ENCODE measurements at regions not wholly inside any gene's neighbourhood (a gene's known extent, or its start where the extent isn't known, plus 50 kb on each side); places are given as distances from the start of the nearest gene placed in this dataset.

- BruUV-seq (replicated peaks): no TSS peak
- Histone ChIP-seq H3K27ac (ENCODE audit: low read length) (no peak overlapping the region), H3K36me3 (ENCODE audit: control insufficient read depth, insufficient read depth, low read length) (no peaks in the 10 kb centered on the region), H3K4me1 (ENCODE audit: control insufficient read depth, insufficient read depth, low read length) (0 out of 2 replicates have a peak, but pooled peaks cover 4% of the 10 kb centered on the region), H3K4me3 (ENCODE audit: low read depth in 2 of 2, low read length in 2 of 2) (no peak overlapping the region), H3K27me3 (ENCODE audit: control insufficient read depth, insufficient read depth, low read length) (peaks cover 12% of the 10 kb centered on the region; the same call in 1 of the 2 replicates), H3K9me3 (ENCODE audit: control insufficient read depth, insufficient read depth, low read depth, low read length) (no peaks in the 10 kb centered on the region)
- ChIA-PET POLR2A (no interaction called here), CTCF (no interaction called here)
- ATAC-seq (no peak), DNase-seq (ENCODE audit: low read depth, low spot score) (no peak)
- intact Hi-C loops (cut with micrococcal nuclease; ENCODE audit: unreplicated experiment): no loop called here
- in situ Hi-C loops (cut with HindIII; ENCODE audit: low pct_unique_long_range_greater_than_20kb, low sequenced_read_pairs): no loop called here
- TF ChIP-seq REST (IDR thresholded peaks at IDR 0.05; ENCODE audit: insufficient read depth in 1 of 2, low read depth in 2 of 2, low read length in 1 of 2) (peak in 1 of 2 experiments; percentile 55; a peak in 1 of 4 replicates), TCF7L2 (IDR thresholded peaks at IDR 0.05; ENCODE audit: low read depth, low read length) (no peak)
Measured at GRCh38 chr17:79420318-79421243, 190.3 kb downstream of the RBFOX3 start.

GRCh38 chr17:79417476-79417988 is 193.3 kb downstream of the RBFOX3 start:
- intact Hi-C loops (cut with micrococcal nuclease; ENCODE audit: unreplicated experiment): no loop called here
- Histone ChIP-seq H3K36me3 (ENCODE audit: control insufficient read depth, insufficient read depth, low read length) (no peaks in the 10 kb centered on the region), H3K27ac (ENCODE audit: low read length) (no peak overlapping the region), H3K4me1 (ENCODE audit: control insufficient read depth, insufficient read depth, low read length) (peaks cover 9% of the 10 kb centered on the region; the same call in 1 of the 2 replicates), H3K9me3 (ENCODE audit: control insufficient read depth, insufficient read depth, low read depth, low read length) (no peaks in the 10 kb centered on the region), H3K4me3 (ENCODE audit: low read depth in 2 of 2, low read length in 2 of 2) (no peak overlapping the region), H3K27me3 (ENCODE audit: control insufficient read depth, insufficient read depth, low read length) (peaks cover 20% of the 10 kb centered on the region; the same call in 1 of the 2 replicates)
- DNase-seq (ENCODE audit: low read depth, low spot score) (no peak), ATAC-seq (no peak)
- in situ Hi-C loops (cut with HindIII; ENCODE audit: low pct_unique_long_range_greater_than_20kb, low sequenced_read_pairs): no loop called here
- no peak for TF ChIP-seq POLR2AphosphoS5 (IDR thresholded peaks at IDR 0.05; ENCODE audit: low read depth, low read length)
- TF ChIP-seq TCF7L2 (IDR thresholded peaks at IDR 0.05; ENCODE audit: low read depth, low read length): no peak
- no peak for TF ChIP-seq REST (IDR thresholded peaks at IDR 0.05; ENCODE audit: insufficient read depth in 1 of 2, low read depth in 2 of 2, low read length in 1 of 2)
- no peak for TF ChIP-seq CTCF (IDR thresholded peaks at IDR 0.05)
- no peak for TF ChIP-seq SIN3A (IDR thresholded peaks at IDR 0.05; ENCODE audit: borderline replicate concordance, insufficient read depth, low read depth, low read length)
- POLR2A ChIA-PET: no interaction called here
- BruUV-seq (replicated peaks): no TSS peak
- CTCF ChIA-PET: no interaction called here
